ENCODE measurements at regions not wholly inside any gene's neighbourhood (a gene's known extent, or its start where the extent isn't known, plus 50 kb on each side); places are given as distances from the start of the nearest gene placed in this dataset.

DNA sequence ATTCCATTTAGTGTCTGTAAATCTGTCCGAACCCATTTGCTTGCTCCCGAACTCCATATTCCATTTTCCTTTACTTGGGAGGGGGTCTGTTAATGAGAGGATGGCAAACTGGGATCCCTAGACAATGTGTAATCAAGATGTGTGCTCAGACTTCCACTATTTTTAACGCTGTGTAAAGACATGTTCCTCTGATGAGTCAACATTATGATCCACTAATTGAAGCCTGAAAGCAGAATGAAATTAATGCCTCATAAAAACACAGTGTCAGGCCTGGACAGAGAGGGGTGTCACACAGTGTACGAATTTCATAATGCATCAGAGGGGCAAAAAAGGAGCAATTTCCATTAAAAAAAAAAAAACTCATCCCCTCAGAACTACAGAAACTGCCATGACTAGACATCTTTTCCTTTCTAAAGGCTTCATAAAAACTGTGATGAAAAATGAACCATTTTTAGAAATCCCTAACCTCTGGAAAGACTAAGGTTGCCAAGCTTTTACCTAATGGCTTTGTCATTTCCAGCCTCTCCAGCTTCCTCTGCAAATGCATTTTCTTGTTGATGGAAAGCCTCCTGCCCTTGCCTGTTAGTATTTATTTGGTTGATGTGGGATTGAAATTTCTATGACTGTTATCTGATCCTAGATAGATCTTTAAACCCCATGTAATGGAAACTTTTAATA, 209.2 kb upstream of the DCC start:
- Histone ChIP-seq H3K36me3 (no peaks in the 10 kb centered on the region), H3K9me3 (peaks cover 3 to 6% of the 10 kb centered on the region in 2 donors), H3K4me3 (no peak overlapping the region), H3K4me1 (no peaks in the 10 kb centered on the region), H3K27me3 (no peaks in the 10 kb centered on the region), H3K27ac (no peak overlapping the region)
- TF ChIP-seq, protein P1, sequence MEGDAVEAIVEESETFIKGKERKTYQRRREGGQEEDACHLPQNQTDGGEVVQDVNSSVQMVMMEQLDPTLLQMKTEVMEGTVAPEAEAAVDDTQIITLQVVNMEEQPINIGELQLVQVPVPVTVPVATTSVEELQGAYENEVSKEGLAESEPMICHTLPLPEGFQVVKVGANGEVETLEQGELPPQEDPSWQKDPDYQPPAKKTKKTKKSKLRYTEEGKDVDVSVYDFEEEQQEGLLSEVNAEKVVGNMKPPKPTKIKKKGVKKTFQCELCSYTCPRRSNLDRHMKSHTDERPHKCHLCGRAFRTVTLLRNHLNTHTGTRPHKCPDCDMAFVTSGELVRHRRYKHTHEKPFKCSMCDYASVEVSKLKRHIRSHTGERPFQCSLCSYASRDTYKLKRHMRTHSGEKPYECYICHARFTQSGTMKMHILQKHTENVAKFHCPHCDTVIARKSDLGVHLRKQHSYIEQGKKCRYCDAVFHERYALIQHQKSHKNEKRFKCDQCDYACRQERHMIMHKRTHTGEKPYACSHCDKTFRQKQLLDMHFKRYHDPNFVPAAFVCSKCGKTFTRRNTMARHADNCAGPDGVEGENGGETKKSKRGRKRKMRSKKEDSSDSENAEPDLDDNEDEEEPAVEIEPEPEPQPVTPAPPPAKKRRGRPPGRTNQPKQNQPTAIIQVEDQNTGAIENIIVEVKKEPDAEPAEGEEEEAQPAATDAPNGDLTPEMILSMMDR (IDR thresholded peaks at IDR 0.05) = no peak
- DNase-seq (ENCODE audit: low spot score in 2 of 2) = no peak
- intact Hi-C loops (cut with DNase I) = no loop called here

DNA sequence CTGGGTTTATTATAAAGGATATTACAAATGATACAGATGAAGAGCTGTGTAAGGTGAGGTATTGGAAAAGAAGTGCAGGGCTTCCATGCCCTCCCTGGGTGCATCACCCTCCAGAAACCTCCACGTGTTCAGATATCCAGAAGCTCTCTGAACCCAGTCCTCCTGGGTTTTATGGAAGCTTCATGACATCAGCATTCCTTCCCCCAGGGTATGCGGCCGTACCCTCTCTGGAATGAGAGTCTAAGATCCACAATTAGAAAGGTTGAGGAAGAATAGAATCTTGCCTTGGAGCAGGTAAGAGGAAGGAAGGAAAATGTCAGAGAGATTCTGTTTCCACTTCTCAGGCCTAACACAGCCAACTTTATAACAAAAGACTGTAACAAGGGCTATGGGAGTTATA, 208.2 kb upstream of the DCC start:
- no peak overlapping the region for H3K27ac ChIP-seq
- H3K27me3 ChIP-seq = no peaks in the 10 kb centered on the region
- H3K9me3 ChIP-seq = peaks cover 0 to 6% of the 10 kb centered on the region in 2 donors
- no peak for DNase-seq (ENCODE audit: low spot score in 2 of 2)
- intact Hi-C loops (cut with DNase I) = no loop called here
- no peak overlapping the region for H3K4me3 ChIP-seq
- TF ChIP-seq, protein P1 (IDR thresholded peaks at IDR 0.05) = no peak
- H3K4me1 ChIP-seq = no peaks in the 10 kb centered on the region
- H3K36me3 ChIP-seq = no peaks in the 10 kb centered on the region

DNA sequence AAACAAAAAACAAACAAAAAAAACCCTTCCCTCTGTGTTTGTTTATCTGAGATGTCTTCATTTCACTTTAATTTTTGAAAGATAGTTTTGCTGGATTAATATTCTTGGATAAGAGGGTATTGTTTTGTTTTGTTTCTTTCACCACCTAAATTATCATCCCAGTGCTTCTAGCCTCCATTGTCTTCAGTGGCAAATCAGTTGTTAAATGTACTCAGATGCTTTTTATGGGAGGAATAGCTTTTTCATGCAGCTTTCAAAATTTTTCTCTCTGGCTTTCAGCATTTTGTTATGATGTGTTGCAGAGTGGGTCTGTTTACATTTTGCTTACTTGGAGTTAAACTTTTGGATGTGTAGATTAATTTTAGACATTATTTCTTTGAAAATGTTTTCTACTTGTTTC, 203.5 kb upstream of the DCC start:
- TF ChIP-seq, protein P1 (IDR thresholded peaks at IDR 0.05) = no peak
- intact Hi-C loops (cut with DNase I) = no loop called here

DNA sequence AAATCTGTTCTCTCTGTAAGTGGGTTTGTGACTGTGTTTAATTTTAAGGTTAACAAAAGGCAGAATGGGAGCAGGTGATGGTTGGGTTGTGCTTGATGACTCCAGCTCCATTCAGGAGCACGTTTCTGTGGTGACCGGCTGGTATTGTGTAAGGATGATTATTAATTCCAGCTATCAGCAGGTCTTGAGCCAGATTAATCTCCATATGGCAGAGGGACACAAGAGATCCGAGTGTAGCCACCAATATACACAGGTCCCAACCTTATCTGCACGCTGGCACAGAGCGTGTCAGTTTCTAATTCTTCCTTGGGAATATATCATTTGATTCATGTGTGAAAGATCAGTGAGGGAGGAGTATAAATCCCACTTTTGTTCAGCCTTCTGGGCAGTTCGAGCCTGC, 199.0 kb upstream of the DCC start:
- Histone ChIP-seq H3K27me3 (no peaks in the 10 kb centered on the region), H3K4me1 (no peaks in the 10 kb centered on the region), H3K9me3 (peaks cover 0 to 4% of the 10 kb centered on the region in 2 donors), H3K36me3 (no peaks in the 10 kb centered on the region), H3K4me3 (no peak overlapping the region), H3K27ac (no peak overlapping the region)
- no peak for DNase-seq (ENCODE audit: low spot score in 2 of 2)
- intact Hi-C loops (cut with DNase I) = no loop called here
- TF ChIP-seq, protein P1 (IDR thresholded peaks at IDR 0.05) = no peak

More for the DNA sequence above, 203.5 kb upstream of the DCC start:
- no peaks in the 10 kb centered on the region for H3K36me3 ChIP-seq
- H3K4me3 ChIP-seq = no peak overlapping the region
- no peaks in the 10 kb centered on the region for H3K27me3 ChIP-seq
- no peaks in the 10 kb centered on the region for H3K4me1 ChIP-seq
- H3K9me3 ChIP-seq = peaks cover 4 to 6% of the 10 kb centered on the region in 2 donors
- no peak overlapping the region for H3K27ac ChIP-seq
- no peak for DNase-seq (ENCODE audit: low spot score in 2 of 2)

DNA sequence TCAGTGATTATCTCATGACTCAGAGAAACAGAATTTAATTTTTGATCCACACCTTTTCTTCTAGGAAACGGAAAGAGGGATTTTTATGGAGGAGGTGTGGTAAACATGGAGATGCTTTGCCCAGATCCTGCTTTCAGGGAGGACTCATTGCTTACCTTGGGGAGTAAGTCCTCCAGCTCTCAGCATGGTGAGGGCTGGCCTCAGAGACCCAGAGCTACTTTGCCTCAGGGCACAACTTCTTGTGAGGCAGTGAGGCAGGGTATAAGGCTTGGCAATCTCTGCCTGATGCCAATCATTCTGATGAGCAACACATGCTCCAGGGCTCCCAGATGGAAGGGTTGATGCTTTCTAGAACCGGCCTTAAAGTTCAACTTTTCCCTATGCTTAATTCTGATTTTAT, 189.9 kb upstream of the DCC start:
- no peak for DNase-seq (ENCODE audit: low spot score in 2 of 2)
- H3K4me3 ChIP-seq = no peak overlapping the region
- intact Hi-C loops (cut with DNase I) = no loop called here
- no peaks in the 10 kb centered on the region for H3K27me3 ChIP-seq
- no peaks in the 10 kb centered on the region for H3K36me3 ChIP-seq
- TF ChIP-seq, protein P1 (IDR thresholded peaks at IDR 0.05) = no peak
- H3K4me1 ChIP-seq = no peaks in the 10 kb centered on the region
- no peaks in the 10 kb centered on the region for H3K9me3 ChIP-seq
- no peak overlapping the region for H3K27ac ChIP-seq

DNA sequence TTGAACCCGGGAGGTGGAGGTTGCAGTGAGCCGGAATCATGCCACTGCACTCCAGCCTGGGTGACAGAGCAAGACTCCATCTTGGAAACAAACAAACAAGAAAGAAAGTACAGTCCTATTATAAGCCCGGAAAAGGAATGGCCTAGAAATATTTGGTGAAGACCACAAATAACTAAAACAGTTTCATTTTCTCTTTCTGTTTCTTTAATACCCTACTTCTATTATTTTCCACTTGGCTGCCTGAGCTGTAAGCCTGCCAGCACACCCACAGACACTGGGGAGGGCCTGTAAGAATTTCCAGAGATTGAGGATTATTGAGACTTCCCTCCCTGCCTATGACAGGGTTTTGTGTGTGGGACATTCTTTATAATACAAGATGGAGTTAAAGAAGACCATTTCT, 188.0 kb upstream of the DCC start:
- Histone ChIP-seq H3K9me3 (no peaks in the 10 kb centered on the region), H3K4me1 (no peaks in the 10 kb centered on the region), H3K27ac (no peak overlapping the region), H3K27me3 (no peaks in the 10 kb centered on the region), H3K36me3 (no peaks in the 10 kb centered on the region), H3K4me3 (no peak overlapping the region)
- TF ChIP-seq, protein P1 (IDR thresholded peaks at IDR 0.05) = no peak
- DNase-seq (ENCODE audit: low spot score in 2 of 2) = no peak
- intact Hi-C loops (cut with DNase I) = no loop called here

Measured in ascending aorta (tissue), 2 donors.